A673 (cell line): ENCODE measurements at regions not wholly inside any gene's neighbourhood (a gene's known extent, or its start where the extent isn't known, plus 50 kb on each side); places are given as distances from the start of the nearest gene placed in this dataset.

Source experiments
- BruUV-seq: library from RNA; stranded (reverse); fragments of 400-500 nt; replicated peaks from 2 replicates; lab custom pipeline; 2021; lab: Mats Ljungman, UMichigan
- CTCF ChIA-PET: fragments of 300-600 bp; sonication (Branson Sonifier 250); formaldehyde crosslinking; loops from one replicate; lab custom pipeline; 2022; ENCODE audit warnings: antibody characterized with exemption; lab: Charles Lee
- POLR2A ChIA-PET: fragments of 300-600 bp; sonication (Branson Sonifier 250); formaldehyde crosslinking; loops from one replicate; lab custom pipeline; 2022; ENCODE audit warnings: antibody characterized with exemption; ENCODE audit not compliant: low non-redundant PET; lab: Charles Lee
- DNase-seq: peaks from one replicate; pipeline ENCODE4 v3.0.0-alpha.2; 2015; ENCODE audit warnings: low spot score
- H3K27ac ChIP-seq: fragments of 200-600 bp; sonication (generic); 2 replicates; pipeline ENCODE4 v1.5.1; 2016; ENCODE audit warnings: mixed run types, low read depth, mild to moderate bottlenecking, mixed read lengths, antibody characterized with exemption, low read length; ENCODE audit not compliant: poor library complexity, severe bottlenecking
- H3K27me3 ChIP-seq: fragments of 200-600 bp; sonication (generic); replicated peaks from 2 replicates; pipeline ENCODE4 v1.6.1; 2017; ENCODE audit warnings: mixed run types, low read depth, mild to moderate bottlenecking, mixed read lengths, antibody characterized with exemption, low read length; ENCODE audit not compliant: insufficient read depth, poor library complexity
- H3K36me3 ChIP-seq: fragments of 200-600 bp; sonication (generic); 2 replicates; pipeline ENCODE4 v1.6.1; 2016; ENCODE audit warnings: mixed run types, mild to moderate bottlenecking, mixed read lengths, antibody characterized with exemption, low read length; ENCODE audit not compliant: insufficient read depth, poor library complexity, severe bottlenecking
- H3K4me1 ChIP-seq: fragments of 200-600 bp; sonication (generic); 2 replicates; pipeline ENCODE4 v1.6.1; 2017; ENCODE audit warnings: mixed run types, mild to moderate bottlenecking, mixed read lengths, antibody characterized with exemption, low read length; ENCODE audit not compliant: insufficient read depth, poor library complexity, severe bottlenecking
- H3K4me3 ChIP-seq: fragments of 200-600 bp; sonication (generic); 2 replicates; pipeline ENCODE4 v1.5.1; 2016; ENCODE audit warnings: low read depth, mixed run types, mild to moderate bottlenecking, mixed read lengths, low read length; ENCODE audit not compliant: poor library complexity, severe bottlenecking
- H3K9me3 ChIP-seq: fragments of 200-600 bp; sonication (generic); 2 replicates; pipeline ENCODE4 v1.6.1; 2016; ENCODE audit warnings: mixed run types, low read depth, mild to moderate bottlenecking, mixed read lengths, antibody characterized with exemption, low read length; ENCODE audit not compliant: poor library complexity, severe bottlenecking
- CTCF ChIP-seq: fragments of 300-800, 200-600 bp; sonication (generic); conservative IDR thresholded peaks from 2 replicates; pipeline ENCODE4 v1.5.1; 2017; ENCODE audit warnings: low read depth, mild to moderate bottlenecking, antibody characterized with exemption, low read length, moderate library complexity, mixed read lengths
- EZH2 ChIP-seq: fragments of 200-600 bp; sonication (generic); IDR thresholded peaks from 2 replicates; pipeline ENCODE4 v1.6.1; 2017; ENCODE audit warnings: borderline replicate concordance, low read depth, mild to moderate bottlenecking, mixed read lengths, antibody characterized with exemption, low read length; ENCODE audit not compliant: poor library complexity, severe bottlenecking
- intact Hi-C: fragments of 100-400 bp; cut with micrococcal nuclease; formaldehyde crosslinking; loops from one replicate; pipeline ENCODE4 v1.10.0; 2022; ENCODE audit not compliant: unreplicated experiment

- no peaks in the 10 kb centered on the region for H3K9me3 ChIP-seq
- TF ChIP-seq EZH2, result no peak
- no peak for TF ChIP-seq CTCF
- ChIA-PET POLR2A (no interaction called here), CTCF (no interaction called here)
- BruUV-seq, result no TSS peak
- H3K27me3 ChIP-seq, result no peaks in the 10 kb centered on the region
- no peak overlapping the region for H3K27ac ChIP-seq
- H3K36me3 ChIP-seq, result no peaks in the 10 kb centered on the region
- no peak for DNase-seq
- no peak overlapping the region for H3K4me3 ChIP-seq
- intact Hi-C loops, result no loop called here
- no peaks in the 10 kb centered on the region for H3K4me1 ChIP-seq
Observed at GRCh38 chr2:215613280-215613679, 177.4 kb upstream of the FN1 start.

GRCh38 chr2:215612786-215613185 lies 176.9 kb upstream of the FN1 start:
- Histone ChIP-seq H3K27ac (no peak overlapping the region), H3K27me3 (no peaks in the 10 kb centered on the region), H3K4me1 (no peaks in the 10 kb centered on the region), H3K4me3 (no peak overlapping the region), H3K9me3 (no peaks in the 10 kb centered on the region), H3K36me3 (no peaks in the 10 kb centered on the region)
- intact Hi-C loops, result no loop called here
- TF ChIP-seq EZH2 (no peak), CTCF (no peak)
- BruUV-seq, result no TSS peak
- ChIA-PET CTCF (no interaction called here), POLR2A (no interaction called here)
- no peak for DNase-seq

GRCh38 chr2:215611609-215612386 lies 175.9 kb upstream of the FN1 start:
- ChIA-PET CTCF (no interaction called here), POLR2A (no interaction called here)
- Histone ChIP-seq H3K4me1 (no peaks in the 10 kb centered on the region), H3K36me3 (no peaks in the 10 kb centered on the region), H3K9me3 (no peaks in the 10 kb centered on the region), H3K4me3 (no peak overlapping the region), H3K27me3 (no peaks in the 10 kb centered on the region), H3K27ac (no peak overlapping the region)
- DNase-seq, result no peak
- TF ChIP-seq EZH2, result no peak
- no peak for TF ChIP-seq CTCF
- intact Hi-C loops, result no loop called here
- BruUV-seq, result no TSS peak
